ENCODE measurements at regions not wholly inside any gene's neighbourhood (a gene's known extent, or its start where the extent isn't known, plus 50 kb on each side); places are given as distances from the start of the nearest gene placed in this dataset.

- DNase-seq, result no peak
- H3K4me3 ChIP-seq, result no peak overlapping the region
- no peaks in the 10 kb centered on the region for H3K36me3 ChIP-seq (ENCODE audit: insufficient read depth in 1 of 2, low read depth in 1 of 2)
- TF ChIP-seq, protein P1, sequence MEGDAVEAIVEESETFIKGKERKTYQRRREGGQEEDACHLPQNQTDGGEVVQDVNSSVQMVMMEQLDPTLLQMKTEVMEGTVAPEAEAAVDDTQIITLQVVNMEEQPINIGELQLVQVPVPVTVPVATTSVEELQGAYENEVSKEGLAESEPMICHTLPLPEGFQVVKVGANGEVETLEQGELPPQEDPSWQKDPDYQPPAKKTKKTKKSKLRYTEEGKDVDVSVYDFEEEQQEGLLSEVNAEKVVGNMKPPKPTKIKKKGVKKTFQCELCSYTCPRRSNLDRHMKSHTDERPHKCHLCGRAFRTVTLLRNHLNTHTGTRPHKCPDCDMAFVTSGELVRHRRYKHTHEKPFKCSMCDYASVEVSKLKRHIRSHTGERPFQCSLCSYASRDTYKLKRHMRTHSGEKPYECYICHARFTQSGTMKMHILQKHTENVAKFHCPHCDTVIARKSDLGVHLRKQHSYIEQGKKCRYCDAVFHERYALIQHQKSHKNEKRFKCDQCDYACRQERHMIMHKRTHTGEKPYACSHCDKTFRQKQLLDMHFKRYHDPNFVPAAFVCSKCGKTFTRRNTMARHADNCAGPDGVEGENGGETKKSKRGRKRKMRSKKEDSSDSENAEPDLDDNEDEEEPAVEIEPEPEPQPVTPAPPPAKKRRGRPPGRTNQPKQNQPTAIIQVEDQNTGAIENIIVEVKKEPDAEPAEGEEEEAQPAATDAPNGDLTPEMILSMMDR (IDR thresholded peaks at IDR 0.05), result no peak
- H3K27me3 ChIP-seq (ENCODE audit: insufficient read depth in 3 of 3, low read length in 2 of 3), result no peaks in the 10 kb centered on the region
- intact Hi-C loops (cut with DNase I), result no loop called here
- no peak overlapping the region for H3K27ac ChIP-seq
- H3K4me1 ChIP-seq, result no peaks in the 10 kb centered on the region
- 62 to 80% (median 65%) methylated on average over 2 of the region's 2 CpGs for WGBS, 3 donors
- peaks cover 8% of the 10 kb centered on the region for H3K9me3 ChIP-seq
- ATAC-seq, result no peak
These were observed 233.9 kb downstream of the GPD2 start for GRCh38 chr2:156670104-156670503.

DNA sequence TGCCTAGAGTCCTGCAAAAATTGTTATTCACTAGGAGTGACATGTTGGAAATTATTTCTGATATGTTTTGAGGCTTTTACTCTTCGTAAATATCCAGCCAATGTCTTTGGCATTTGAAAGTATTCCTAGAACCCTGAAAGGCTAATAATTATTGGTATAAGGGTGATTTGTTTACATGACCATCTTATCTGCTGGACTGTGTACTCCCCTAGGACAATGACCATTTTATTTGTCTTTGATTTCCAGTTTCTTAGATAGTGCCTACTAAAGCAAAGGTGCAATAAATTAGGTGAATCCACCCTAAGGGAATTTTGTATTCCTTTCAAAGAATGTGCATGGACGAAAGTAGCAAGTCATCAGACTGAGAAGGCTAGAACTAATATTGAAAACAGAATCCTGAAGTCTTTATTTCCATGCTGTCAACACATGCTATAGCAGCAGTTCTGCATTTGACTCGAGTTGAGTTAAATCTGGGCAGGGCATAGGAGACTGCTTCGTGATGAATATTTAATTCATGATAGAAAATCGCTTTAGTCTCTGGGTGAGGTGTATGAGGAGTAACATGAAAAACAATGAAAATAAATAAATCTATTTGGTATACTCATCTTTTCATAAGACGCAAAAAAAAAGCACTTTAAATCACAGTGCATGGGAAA lies 235.7 kb downstream of the GPD2 start:
- Histone ChIP-seq H3K36me3 (ENCODE audit: insufficient read depth in 1 of 2, low read depth in 1 of 2) (no peaks in the 10 kb centered on the region), H3K27me3 (ENCODE audit: insufficient read depth in 3 of 3, low read length in 2 of 3) (no peaks in the 10 kb centered on the region), H3K9me3 (peaks cover 8% of the 10 kb centered on the region), H3K4me3 (no peak overlapping the region), H3K27ac (no peak overlapping the region), H3K4me1 (no peaks in the 10 kb centered on the region)
- TF ChIP-seq, protein P1 (IDR thresholded peaks at IDR 0.05), result no peak
- WGBS, 3 donors, result 45 to 50% (median 47%) methylated on average over 6 of the region's 6 CpGs
- ATAC-seq (no peak), DNase-seq (no peak)
- intact Hi-C loops (cut with DNase I), result no loop called here

- no peak overlapping the region for H3K27ac ChIP-seq
- no peaks in the 10 kb centered on the region for H3K36me3 ChIP-seq (ENCODE audit: insufficient read depth in 1 of 2, low read depth in 1 of 2)
- peaks cover 8% of the 10 kb centered on the region for H3K9me3 ChIP-seq
- WGBS, 3 donors, result 49 to 61% (median 59%) methylated on average over 7 of the region's 7 CpGs
- intact Hi-C loops (cut with DNase I), result no loop called here
- DNase-seq (no peak), ATAC-seq (no peak)
- TF ChIP-seq, protein P1 (IDR thresholded peaks at IDR 0.05), result no peak
- H3K4me3 ChIP-seq, result no peak overlapping the region
- no peaks in the 10 kb centered on the region for H3K27me3 ChIP-seq (ENCODE audit: insufficient read depth in 3 of 3, low read length in 2 of 3)
- no peaks in the 10 kb centered on the region for H3K4me1 ChIP-seq
These were observed 236.6 kb downstream of the GPD2 start for GRCh38 chr2:156672556-156673332.

- intact Hi-C loops (cut with DNase I), result no loop called here
- Histone ChIP-seq H3K36me3 (ENCODE audit: insufficient read depth in 1 of 2, low read depth in 1 of 2) (no peaks in the 10 kb centered on the region), H3K9me3 (peaks cover 8% of the 10 kb centered on the region), H3K27me3 (ENCODE audit: insufficient read depth in 3 of 3, low read length in 2 of 3) (no peaks in the 10 kb centered on the region), H3K4me1 (no peaks in the 10 kb centered on the region), H3K27ac (no peak overlapping the region), H3K4me3 (no peak overlapping the region)
- no peak for ATAC-seq
- WGBS, 3 donors, result 77 to 86% (median 84%) methylated on average over 2 of the region's 2 CpGs
- TF ChIP-seq, protein P1 (IDR thresholded peaks at IDR 0.05), result no peak
- DNase-seq, result no peak
These were observed 237.1 kb downstream of the GPD2 start for GRCh38 chr2:156673333-156673615.
